ENCODE measurements at regions not wholly inside any gene's neighbourhood (a gene's known extent, or its start where the extent isn't known, plus 50 kb on each side); places are given as distances from the start of the nearest gene placed in this dataset.

- no peak for DNase-seq
Observed at GRCh38 chr22:48754611-48755058, 1073.0 kb downstream of the BRD1 start.

- DNase-seq: no peak
Observed at GRCh38 chr22:48753752-48754517, 1073.7 kb downstream of the BRD1 start.

GRCh38 chr22:48753381-48753730, 1074.3 kb downstream of the BRD1 start:
- no peak for DNase-seq

- DNase-seq: no peak
Observed at GRCh38 chr22:48752451-48753380, 1075.0 kb downstream of the BRD1 start.

GRCh38 chr22:48751539-48752437, 1075.9 kb downstream of the BRD1 start:
- no peak for DNase-seq

GRCh38 chr22:48750826-48751440, 1076.7 kb downstream of the BRD1 start:
- no peak for DNase-seq

GRCh38 chr22:48750282-48750681, 1077.4 kb downstream of the BRD1 start:
- no peak for DNase-seq

GRCh38 chr22:48749555-48750227, 1078.0 kb downstream of the BRD1 start:
- DNase-seq: no peak

- DNase-seq: no peak
Observed at GRCh38 chr22:48748860-48749554, 1078.7 kb downstream of the BRD1 start.

GRCh38 chr22:48748113-48748859, 1079.4 kb downstream of the BRD1 start:
- no peak for DNase-seq

GRCh38 chr22:48746789-48747425, 1080.8 kb downstream of the BRD1 start:
- DNase-seq: no peak

- DNase-seq: no peak
Observed at GRCh38 chr22:48745842-48746788, 1081.6 kb downstream of the BRD1 start.

- no peak for DNase-seq
Observed at GRCh38 chr22:48744967-48745841, 1082.5 kb downstream of the BRD1 start.

- DNase-seq: no peak
Observed at GRCh38 chr22:48744283-48744641, 1083.4 kb downstream of the BRD1 start.

GRCh38 chr22:48743601-48744282, 1083.9 kb downstream of the BRD1 start:
- DNase-seq: no peak

- no peak for DNase-seq
Observed at GRCh38 chr22:48742556-48743343, 1084.9 kb downstream of the BRD1 start.

Data from bone marrow (tissue), 2 donors.